Amygdala (tissue), 56 donors: ENCODE measurements at regions not wholly inside any gene's neighbourhood (a gene's known extent, or its start where the extent isn't known, plus 50 kb on each side); places are given as distances from the start of the nearest gene placed in this dataset.

Experiments
- DNase-seq, 56 donors: peaks; one replicate each; lab custom pipeline; 2025; lab: John Stamatoyannopoulos, UW

DNA sequence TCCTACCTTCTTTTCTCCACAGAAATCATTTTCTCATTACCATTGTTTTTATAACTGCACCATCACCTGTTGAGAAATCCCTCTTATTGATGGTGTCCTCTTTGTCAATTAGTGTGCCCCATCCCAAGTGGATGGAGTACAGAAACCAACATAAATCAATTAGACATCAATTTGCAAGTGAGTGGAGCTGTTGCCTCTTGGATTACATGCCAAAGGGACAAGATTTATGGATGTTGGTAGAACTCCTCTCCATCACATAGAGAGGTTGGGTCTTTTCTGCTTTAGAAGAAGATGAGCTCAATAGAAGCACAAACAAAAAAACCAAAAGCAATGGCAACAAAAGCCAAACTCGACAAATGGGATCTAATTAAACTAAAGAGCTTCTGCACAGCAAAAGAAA lies 973.5 kb downstream of the CDH11 start:
- DNase-seq, result no peak

DNA sequence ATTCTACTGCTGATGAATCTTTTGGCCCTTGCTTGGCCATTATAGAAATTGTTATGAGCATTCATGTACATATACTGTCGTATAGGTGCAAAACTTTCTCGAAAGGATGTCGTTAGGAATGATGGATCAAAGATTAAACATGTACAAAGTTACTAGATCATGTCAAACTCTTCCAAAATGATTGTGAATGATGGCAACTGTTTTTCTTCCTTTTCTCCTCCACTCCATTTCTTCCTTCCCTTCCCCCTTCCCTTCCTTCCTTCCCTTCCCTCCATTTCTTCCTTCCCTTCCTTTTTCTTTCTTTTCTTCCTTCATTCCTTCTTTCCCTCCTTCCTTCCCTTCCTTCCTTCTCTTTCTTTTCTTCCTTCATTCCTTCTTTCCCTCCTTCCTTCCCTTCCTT lies 973.9 kb downstream of the CDH11 start:
- DNase-seq, result no peak

DNA sequence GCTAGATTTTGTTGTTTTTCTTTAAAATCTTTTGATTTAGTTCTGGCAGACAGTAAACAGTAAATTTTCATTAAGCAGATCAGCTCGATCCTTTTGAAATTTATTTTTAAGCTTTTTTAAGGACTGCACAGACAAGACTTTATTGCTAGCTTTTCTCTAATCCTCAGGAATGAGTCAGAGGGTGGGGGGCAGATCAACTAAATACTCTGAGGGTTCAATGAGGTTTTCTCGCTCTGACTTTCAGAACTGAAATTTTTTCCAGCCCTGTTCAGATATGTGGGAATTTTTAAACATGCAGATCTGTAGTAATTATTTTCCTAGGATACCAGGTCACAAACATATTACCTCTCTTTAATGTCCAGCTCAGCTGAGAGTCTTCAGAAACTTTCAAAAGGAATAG lies 977.2 kb downstream of the CDH11 start:
- no peak for DNase-seq

DNA sequence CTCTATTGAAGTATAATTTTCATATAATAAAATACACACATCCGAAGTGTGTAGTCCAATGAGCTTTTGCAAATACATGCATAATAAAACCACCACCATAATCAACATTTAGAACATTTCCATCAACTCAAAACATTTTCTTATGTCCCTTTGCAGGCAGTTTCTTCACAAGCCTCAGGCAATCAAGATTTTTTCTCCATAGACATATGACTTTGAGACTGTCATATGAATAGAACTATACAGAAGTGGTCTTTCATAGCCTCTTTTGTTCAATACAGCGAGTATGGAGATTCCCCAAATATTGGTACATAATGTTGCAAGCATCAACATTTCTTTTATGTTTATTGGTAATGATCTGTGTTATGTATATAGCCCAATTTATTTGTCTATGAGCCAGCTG lies 983.2 kb downstream of the CDH11 start:
- DNase-seq, result no peak

DNA sequence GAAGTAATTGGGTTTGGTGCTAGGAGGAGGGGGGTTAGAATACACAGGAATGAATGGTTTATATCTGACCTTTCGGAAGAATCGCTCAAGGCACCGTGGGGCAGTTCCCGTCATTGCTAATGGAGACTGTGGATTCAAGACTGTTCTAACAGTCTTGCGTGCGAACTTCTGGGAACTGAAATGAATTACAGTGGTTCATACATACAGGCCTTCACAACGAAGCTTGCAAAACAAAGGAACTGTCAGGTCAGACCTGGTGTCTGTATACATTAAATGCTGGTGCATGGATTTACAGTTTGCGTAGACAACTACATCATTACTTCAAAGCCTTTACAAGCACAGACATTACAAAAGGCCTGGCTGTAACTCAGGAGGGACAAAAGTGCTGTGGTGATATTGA lies 983.9 kb downstream of the CDH11 start:
- DNase-seq, result no peak

DNA sequence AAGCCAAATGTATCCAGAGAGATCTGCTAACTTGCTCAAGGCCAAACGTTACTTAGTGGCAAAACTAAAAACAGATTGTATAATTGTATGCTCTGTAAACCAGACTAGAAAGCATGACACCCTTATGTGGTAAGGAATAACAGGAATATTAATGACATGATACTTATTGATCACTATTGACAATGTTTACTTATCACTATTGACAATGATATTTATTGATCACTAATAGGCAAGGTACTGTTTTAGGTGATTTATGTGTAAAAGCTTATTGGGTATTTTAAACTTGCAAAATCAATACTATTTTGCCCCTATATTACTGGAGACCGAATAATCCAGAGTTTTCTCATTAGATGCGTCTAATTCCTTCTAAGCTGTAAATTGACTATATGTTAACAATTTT lies 985.1 kb downstream of the CDH11 start:
- no peak for DNase-seq

DNA sequence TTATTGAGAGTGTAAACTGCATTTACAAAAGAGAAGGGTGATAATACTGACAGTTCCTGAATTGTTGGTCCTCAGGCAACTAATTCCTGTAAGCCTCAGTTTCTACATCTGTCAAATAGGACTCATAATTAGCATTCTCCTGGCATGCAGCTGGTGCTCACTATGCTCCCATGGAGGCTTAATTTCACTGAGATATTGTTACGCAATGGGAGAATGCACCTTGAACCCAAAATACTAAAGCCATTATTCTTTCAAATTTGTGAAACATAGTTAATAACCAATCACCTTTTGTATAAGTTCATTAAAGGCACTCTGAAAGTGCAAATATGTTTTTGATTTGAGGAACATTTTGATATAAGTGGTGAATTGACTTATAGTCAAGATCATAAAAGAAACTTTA lies 985.5 kb downstream of the CDH11 start:
- DNase-seq, result no peak

DNA sequence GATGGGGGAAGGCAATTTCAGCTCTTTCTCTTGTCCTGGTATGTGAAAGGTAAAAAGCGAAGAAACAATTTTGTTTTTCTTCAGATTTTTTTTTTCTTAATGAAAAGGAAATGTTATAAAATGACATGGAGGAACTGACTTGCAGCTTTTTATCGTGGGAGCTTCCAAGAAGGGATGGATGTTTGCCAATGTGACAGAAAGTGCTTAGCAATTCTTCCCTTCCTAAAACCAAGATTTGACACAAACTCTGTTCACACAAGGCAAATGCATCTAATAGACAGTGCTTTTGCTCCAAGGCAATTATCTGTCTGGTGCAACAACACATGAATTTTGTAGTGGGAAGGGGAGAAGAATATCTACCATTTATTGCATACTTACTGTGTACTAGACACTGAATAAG lies 988.5 kb downstream of the CDH11 start:
- DNase-seq, result no peak

DNA sequence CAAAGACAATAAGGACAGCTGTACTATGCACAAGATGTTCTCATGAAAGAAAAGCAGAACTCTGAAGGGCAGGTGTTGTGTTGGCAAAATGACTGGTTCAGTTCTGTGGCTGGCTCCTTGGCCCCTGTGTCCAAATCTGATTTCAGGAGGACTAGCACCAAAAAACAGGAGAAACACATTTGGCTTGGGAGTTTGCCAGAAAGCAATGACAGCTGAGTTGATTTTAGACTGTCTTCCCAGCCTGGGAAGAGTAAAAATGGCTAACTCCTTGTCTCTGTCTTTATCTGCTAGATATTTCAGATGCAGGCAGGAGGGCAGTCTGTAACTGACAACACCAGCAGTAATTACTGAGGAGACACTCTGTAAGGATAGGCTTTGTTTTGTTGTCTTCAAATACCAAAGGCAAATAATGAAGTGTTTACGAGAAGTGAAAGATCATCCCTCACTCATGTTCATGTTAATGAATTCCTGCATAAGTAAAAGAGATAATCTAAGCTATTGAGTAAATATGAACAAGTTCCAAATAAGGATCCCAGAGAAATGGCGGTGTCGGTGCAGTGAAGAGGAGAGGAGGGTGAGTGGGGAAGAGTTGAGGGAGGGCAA lies 989.0 kb downstream of the CDH11 start:
- peak in 2 of 56 donors; percentile 1 to 7 for DNase-seq

DNA sequence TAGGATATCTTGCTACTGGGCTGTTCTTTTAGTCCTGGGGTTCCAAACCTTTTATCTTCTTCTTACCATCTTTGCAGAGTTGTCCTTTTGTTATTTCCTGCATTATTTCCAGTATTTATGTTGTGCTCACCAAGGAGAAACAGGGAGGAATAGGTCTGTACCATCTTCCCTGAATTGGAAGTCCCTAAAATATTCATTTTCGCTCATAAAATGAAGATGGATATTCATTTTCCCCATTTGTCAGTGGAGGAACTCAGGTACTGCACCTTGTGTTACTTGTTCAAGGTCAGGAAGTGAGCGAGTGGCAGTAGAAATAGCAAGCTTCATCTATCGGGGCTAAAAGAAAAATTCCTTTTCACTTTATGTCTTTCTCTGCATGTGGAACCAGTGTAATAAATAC lies 989.7 kb downstream of the CDH11 start:
- DNase-seq, result no peak

DNA sequence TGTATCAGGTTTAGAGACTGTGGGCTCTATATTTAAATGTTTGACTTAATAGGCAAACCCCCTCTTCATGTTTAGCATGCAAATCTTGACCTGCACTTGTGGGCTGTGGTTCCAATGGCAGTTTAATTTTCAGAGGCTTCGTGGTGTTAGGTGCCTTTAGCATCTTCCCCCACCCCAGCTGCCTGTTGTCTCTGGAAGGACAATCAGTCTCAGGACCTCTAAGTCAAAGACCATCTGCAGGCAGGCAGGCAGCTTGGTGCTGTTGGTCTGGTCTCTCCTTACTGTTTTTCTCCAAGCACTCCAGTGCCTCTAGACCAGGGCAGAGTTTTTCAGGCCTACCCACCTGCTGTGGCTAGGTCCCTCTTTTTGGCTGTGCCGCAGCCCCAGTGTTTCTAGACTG lies 990.4 kb downstream of the CDH11 start:
- no peak for DNase-seq

DNA sequence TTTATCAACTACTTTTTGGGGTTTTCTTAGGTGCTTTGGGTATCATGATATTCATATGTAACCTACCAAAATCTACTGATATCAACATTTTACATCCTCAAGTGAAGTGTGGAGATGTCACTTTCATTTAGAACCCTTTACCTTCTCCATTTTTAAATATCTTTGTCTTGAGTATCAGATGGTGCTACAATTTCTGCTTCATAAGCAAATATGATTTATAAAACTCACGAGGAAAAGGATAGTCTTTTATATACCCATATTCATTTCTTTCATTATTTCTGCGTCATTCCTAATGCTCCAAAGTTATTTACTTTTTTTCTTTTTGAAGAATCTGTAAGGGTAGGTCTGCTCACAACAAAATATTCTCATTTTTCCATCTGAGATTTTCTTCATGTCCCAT lies 991.7 kb downstream of the CDH11 start:
- no peak for DNase-seq

DNA sequence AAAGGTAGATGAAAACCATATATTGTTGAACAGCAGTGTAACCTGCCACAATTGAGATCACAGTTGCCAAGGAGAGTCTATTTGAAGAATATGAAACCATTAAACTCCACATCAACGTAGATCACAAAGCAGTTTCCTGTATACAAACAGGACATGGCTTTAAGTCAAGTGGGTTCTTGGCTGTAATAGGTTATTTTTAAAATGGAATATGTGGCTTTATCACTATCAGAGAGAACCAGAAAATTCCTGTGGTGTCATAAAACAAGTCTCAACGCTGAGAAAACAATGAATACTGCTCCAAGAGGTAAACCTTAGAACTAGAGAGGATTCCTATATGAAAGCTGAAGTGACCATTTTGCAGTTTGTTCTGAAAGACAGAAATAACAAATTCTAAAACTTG lies 999.7 kb downstream of the CDH11 start:
- DNase-seq, result no peak

DNA sequence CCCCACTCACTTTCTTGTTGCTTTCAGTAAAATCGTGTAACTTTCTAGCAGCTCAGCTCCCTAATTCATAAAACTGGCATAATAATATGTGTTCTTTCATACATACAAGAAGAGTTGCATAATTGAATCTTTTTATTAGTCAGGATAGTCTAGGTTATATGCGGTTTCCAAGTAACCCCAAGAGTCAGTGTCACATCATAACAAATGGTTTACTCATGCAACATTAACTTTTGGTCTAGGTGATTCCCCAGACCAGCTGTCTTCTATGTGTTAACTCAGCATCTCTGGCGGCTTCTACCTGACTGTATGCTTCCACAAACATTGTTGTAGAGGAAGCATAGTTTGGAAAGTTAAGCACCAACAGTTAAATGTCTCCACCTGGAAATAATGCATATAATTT lies 1000.4 kb downstream of the CDH11 start:
- no peak for DNase-seq

DNA sequence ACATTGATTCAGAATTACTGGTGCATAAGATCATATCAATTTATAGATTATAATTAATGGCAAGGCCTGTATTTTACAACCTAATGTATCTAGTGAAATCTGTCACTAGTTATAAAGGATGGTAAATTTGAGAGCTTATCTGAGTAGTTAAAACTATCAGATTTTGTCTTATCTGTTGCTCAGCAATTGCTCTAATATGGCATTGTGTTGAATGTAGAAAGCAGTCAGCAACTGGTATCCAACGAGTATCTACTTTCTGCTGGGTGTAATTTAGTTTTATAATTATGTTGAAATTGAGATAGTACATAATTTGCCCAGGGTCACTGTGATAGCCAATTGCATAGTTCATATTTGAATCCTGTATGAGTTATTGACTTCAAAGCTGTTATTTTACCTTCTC lies 1005.7 kb downstream of the CDH11 start:
- DNase-seq, result no peak

DNA sequence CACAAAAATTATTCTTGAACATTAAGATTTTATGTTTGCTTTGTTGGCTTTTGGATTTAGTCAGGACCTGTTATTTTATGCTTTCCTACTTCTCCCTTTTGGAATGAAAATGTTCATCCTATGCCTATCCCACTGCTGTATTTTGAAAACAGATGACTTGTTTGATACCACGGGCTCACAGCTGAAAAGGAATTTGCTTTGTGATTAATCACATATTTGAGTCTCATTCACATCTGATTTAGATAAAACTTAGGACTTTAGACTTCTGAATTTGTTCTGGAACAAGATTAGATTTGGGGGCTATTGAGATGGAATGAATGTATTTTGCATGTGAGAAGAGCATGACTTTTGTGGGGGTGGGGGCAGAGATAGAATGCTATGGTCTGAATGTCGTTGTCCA lies 1012.6 kb downstream of the CDH11 start:
- DNase-seq, result no peak

DNA sequence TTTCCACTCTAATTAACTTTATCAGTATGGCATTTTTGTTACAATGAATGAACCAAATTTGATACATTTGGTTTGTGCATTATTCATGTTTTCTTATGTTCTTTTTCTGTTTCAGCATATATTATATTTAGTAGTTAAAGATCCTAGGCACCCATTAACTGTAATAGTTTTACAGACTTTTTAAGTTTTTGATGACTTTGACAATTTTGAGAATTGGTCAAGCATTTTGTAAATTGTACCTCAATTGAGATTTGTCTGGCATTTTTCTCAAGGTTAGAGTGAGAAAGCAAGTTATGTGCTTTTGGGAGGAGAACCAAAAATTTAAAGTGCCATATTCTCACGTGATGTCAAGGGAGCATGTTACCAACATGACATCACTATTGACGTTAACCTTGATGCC lies 1019.2 kb downstream of the CDH11 start:
- no peak for DNase-seq

DNA sequence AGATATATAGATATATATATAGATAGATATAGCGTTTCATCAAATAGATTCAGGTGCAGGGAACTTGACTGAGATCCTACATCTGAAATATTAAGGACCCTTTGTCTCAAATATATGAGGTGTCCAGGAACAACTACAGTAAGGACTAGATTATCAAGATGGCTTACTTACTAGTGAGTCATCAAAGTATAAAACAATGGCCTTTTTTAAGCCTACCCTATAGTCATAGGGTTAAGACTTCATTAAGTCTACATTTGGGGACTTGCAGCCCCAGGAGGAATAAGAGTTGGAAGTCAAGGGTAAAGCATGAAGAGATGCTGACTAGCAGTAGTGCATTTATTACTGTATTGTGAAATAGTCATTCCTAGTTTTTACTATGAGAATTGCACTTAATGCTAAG lies 1023.4 kb downstream of the CDH11 start:
- no peak for DNase-seq

DNA sequence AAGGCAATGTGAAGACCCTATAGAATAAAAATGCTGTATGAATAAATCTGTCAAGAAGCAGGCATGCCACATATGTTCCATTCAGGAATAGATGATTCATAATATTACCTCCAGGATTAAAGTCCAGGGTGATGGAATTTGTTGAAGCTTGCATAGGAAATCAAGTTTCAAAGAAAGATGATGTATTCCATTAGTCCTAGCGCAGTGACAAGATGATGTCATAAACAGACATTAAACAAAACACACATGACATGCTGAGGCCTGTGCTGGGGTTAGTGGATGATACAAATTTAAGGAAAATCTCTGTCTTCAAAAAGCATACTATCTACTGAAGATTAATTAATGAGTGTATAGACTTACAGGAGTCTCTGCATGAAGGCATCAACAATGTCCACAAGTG lies 1025.2 kb downstream of the CDH11 start:
- DNase-seq, result no peak

DNA sequence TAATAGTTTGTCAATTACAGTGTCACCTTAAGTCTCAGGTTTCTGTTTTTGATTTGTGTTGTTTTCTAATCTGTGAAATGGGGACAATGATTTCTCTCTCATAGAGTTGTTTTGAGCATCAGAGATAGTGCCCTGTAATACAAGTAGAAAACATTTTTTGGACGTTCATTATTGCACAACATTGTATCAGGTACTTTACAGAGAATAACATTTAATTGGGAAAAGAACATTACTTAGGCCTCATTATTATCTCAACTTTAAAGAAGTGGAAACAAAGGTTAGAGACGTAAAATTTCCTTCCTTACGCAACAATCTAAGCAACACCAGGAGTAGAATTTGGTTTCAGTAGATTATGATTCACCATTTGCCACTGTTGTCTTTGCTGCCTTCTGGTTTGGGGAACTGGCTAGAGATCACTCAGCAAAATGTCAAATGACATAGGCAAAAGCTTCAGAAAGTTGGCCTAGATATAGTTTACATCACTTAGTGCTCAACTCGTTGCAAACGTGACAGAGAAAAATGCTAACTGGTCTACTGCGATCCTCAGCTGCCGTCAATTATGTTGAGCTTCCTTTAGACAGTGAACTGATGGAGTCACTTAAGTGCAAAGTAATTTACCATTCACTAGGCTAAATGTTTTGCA lies 1026.8 kb downstream of the CDH11 start:
- DNase-seq, result no peak

DNA sequence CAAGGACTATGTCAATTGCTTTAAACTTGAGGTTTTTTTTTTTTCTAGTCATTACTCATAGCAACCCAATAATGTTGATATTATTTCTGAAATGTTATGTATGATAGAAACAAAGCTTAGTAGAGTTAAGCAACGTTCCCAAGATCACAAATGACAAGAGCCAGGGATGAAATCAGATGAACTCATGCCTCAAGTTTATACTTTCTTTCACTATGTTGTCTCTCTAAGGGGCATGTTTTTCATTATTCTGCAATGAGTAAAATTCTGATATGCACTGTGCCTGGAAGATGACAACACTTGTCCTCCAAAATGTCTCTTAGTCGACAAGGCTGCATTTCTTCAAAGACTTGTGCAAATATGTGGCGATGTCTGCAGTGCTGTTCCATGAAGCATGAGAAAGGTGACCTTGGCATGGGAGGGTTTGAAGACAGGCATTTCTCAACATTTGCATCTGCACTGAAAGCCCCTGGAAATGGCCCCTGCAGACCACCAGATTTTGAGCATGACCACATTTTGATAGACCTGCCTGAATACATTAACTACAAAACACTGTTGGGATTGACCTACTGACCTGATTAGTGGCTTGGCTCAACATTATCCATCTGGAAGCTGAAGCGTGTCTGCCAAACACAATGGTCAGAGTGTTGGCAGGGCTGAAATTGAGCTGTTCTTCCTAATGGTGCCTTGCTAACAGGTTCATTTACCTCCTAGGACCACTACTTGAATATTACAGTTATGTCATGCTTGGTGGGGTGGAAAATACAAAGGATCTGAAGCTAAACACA lies 1027.5 kb downstream of the CDH11 start:
- DNase-seq, result no peak

DNA sequence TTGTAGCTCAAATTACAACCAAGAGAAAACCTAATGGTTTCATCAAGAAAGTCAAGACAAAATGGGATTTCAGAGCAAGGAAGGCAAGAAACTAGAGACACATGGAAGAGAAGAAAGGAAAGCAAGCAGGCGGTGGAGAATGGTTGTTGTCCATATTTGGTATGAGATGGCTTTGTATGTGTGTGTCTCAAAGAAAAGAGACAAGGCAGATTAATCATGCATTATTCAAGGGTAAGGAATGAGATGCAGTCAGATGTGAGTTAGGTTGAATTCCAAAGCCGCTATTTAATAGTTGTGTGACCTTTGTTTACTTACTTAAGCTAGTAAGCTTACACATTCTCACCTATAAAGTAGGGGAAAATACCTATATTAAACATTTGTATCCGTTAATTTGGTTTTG lies 1029.6 kb downstream of the CDH11 start:
- no peak for DNase-seq
